ENCODE measurements at regions not wholly inside any gene's neighbourhood (a gene's known extent, or its start where the extent isn't known, plus 50 kb on each side); places are given as distances from the start of the nearest gene placed in this dataset.

GRCh38 chr4:128346054-128346716 is 58.6 kb upstream of the PGRMC2 start:
- Histone ChIP-seq H3K27me3 (no peaks in the 10 kb centered on the region), H3K4me3 (ENCODE audit: low read depth, low read length) (no peak overlapping the region), H3K4me1 (peaks cover 3% of the 10 kb centered on the region; the same call in 1 of the 2 replicates), H3K36me3 (no peaks in the 10 kb centered on the region), H3K9me3 (no peaks in the 10 kb centered on the region)
- TF ChIP-seq CTCF (IDR thresholded peaks at IDR 0.05; ENCODE audit: low read depth, low read length) = no peak
- DNase-seq = no peak

GRCh38 chr4:128345650-128346049 is 58.0 kb upstream of the PGRMC2 start:
- Histone ChIP-seq H3K4me3 (ENCODE audit: low read depth, low read length) (no peak overlapping the region), H3K4me1 (peaks cover 3% of the 10 kb centered on the region; the same call in 1 of the 2 replicates), H3K36me3 (no peaks in the 10 kb centered on the region), H3K27me3 (no peaks in the 10 kb centered on the region), H3K9me3 (no peaks in the 10 kb centered on the region)
- no peak for DNase-seq
- TF ChIP-seq CTCF (IDR thresholded peaks at IDR 0.05; ENCODE audit: low read depth, low read length) = no peak

GRCh38 chr4:128342762-128343161 is 55.1 kb upstream of the PGRMC2 start:
- no peak for DNase-seq
- Histone ChIP-seq H3K4me3 (ENCODE audit: low read depth, low read length) (no peak overlapping the region), H3K36me3 (no peaks in the 10 kb centered on the region), H3K9me3 (no peaks in the 10 kb centered on the region), H3K27me3 (no peaks in the 10 kb centered on the region), H3K4me1 (peaks cover 2% of the 10 kb centered on the region; the same call in 1 of the 2 replicates)
- no peak for TF ChIP-seq CTCF (IDR thresholded peaks at IDR 0.05; ENCODE audit: low read depth, low read length)

GRCh38 chr4:128341634-128342033 is 54.0 kb upstream of the PGRMC2 start:
- Histone ChIP-seq H3K4me1 (no peaks in the 10 kb centered on the region), H3K36me3 (no peaks in the 10 kb centered on the region), H3K4me3 (ENCODE audit: low read depth, low read length) (no peak overlapping the region), H3K9me3 (no peaks in the 10 kb centered on the region), H3K27me3 (no peaks in the 10 kb centered on the region)
- TF ChIP-seq CTCF (IDR thresholded peaks at IDR 0.05; ENCODE audit: low read depth, low read length) = 0 out of 2 replicates have a peak, but pooled peaks have one; percentile 7
- no peak for DNase-seq

- no peak for TF ChIP-seq CTCF (IDR thresholded peaks at IDR 0.05; ENCODE audit: low read depth, low read length)
- DNase-seq = no peak
- H3K9me3 ChIP-seq = no peaks in the 10 kb centered on the region
- no peak overlapping the region for H3K4me3 ChIP-seq (ENCODE audit: low read depth, low read length)
- H3K36me3 ChIP-seq = no peaks in the 10 kb centered on the region
- H3K4me1 ChIP-seq = no peaks in the 10 kb centered on the region
- H3K27me3 ChIP-seq = no peaks in the 10 kb centered on the region
Observed at GRCh38 chr4:128338634-128339355, 51.2 kb upstream of the PGRMC2 start.

- H3K4me1 ChIP-seq = no peaks in the 10 kb centered on the region
- H3K27me3 ChIP-seq = no peaks in the 10 kb centered on the region
- no peak for TF ChIP-seq CTCF (IDR thresholded peaks at IDR 0.05; ENCODE audit: low read depth, low read length)
- no peak overlapping the region for H3K4me3 ChIP-seq (ENCODE audit: low read depth, low read length)
- DNase-seq = no peak
- H3K9me3 ChIP-seq = no peaks in the 10 kb centered on the region
- H3K36me3 ChIP-seq = no peaks in the 10 kb centered on the region
Observed at GRCh38 chr4:128337863-128338262, 50.2 kb upstream of the PGRMC2 start.

Measured in BE2C (cell line).